HCT116 (cell line): ENCODE measurements at regions not wholly inside any gene's neighbourhood (a gene's known extent, or its start where the extent isn't known, plus 50 kb on each side); places are given as distances from the start of the nearest gene placed in this dataset.

ENCODE experiments used
- ATAC-seq: fragments of 200-7000 bp; cut with Tn5 transposase; 2 replicates; pipeline ENCODE4 v1.9.1; 2020; ENCODE audit warnings: mild to moderate bottlenecking, moderate library complexity
- BruUV-seq: library from RNA; stranded (reverse); fragments of 400-500 nt; replicated peaks from 2 replicates; lab custom pipeline; 2021; lab: Mats Ljungman, UMichigan
- CTCF ChIA-PET: fragments of 300-600 bp; sonication (Branson Sonifier 250); formaldehyde crosslinking; loops from one replicate; lab custom pipeline; 2021; ENCODE audit warnings: antibody characterized with exemption; lab: Charles Lee
- POLR2A ChIA-PET: fragments of 300-600, 350-600 bp; sonication (Branson Sonifier 250); formaldehyde crosslinking; loops from one replicate; lab custom pipeline; 2021; ENCODE audit warnings: antibody characterized with exemption; lab: Charles Lee
- RAD21 ChIA-PET, 2 experiments: fragments of 300-600 bp; sonication (Branson Sonifier 250); formaldehyde crosslinking; loops; one replicate each; lab custom pipeline; 2023; ENCODE audit warnings: low total read pairs in 2 of 2; ENCODE audit not compliant: uncharacterized antibody in 2 of 2, unreplicated experiment in 2 of 2, low non-redundant PET in 1 of 2; lab: Charles Lee
- DNase-seq: peaks from one replicate; pipeline ENCODE4 v3.0.0-alpha.2; 2010; ENCODE audit warnings: low read depth, low spot score
- H2AFZ ChIP-seq: fragments of 200-600 bp; shearing (Covaris generic), sonication (generic); 2 replicates; pipeline ENCODE4 v1.6.1; 2017; ENCODE audit warnings: low read depth, mixed run types, mixed read lengths, antibody characterized with exemption, low read length; ENCODE audit not compliant: poor library complexity, severe bottlenecking
- H3K27ac ChIP-seq: 2 replicates; pipeline ENCODE4 v1.5.1; 2012; ENCODE audit warnings: low read depth, low read length
- H3K27me3 ChIP-seq: fragments of 200-600 bp; sonication (generic); 2 replicates; pipeline ENCODE4 v1.6.1; 2016; ENCODE audit warnings: mixed run types, low read length, mixed read lengths; ENCODE audit not compliant: insufficient read depth
- H3K36me3 ChIP-seq, 2 experiments: fragments of 200-500 bp in 1 of 2; fragments of 200-600 bp in 1 of 2; sonication (Bioruptor generic) in 1 of 2; sonication (generic) in 1 of 2; 2 replicates each; pipeline versions ENCODE4 v1.5.1 to v1.6.1; 2014 to 2016; ENCODE audit warnings: low read length in 2 of 2, inconsistent platforms in 1 of 2, mixed read lengths in 1 of 2, mixed run types in 1 of 2; ENCODE audit not compliant: insufficient read depth in 2 of 2, control insufficient read depth in 1 of 2
- H3K4me1 ChIP-seq, 2 experiments: fragments of 200-600 bp in 1 of 2; sonication (generic) in 1 of 2; 2 replicates each; pipeline versions ENCODE4 v1.5.1 to v1.6.1; 2012 to 2017; ENCODE audit warnings: low read length in 2 of 2, inconsistent platforms in 1 of 2, mild to moderate bottlenecking in 1 of 2, mixed read lengths in 1 of 2, mixed run types in 1 of 2, moderate library complexity in 1 of 2; ENCODE audit not compliant: insufficient read depth in 2 of 2, control insufficient read depth in 1 of 2
- H3K4me2 ChIP-seq: fragments of 200-600 bp; sonication (generic); 2 replicates; pipeline ENCODE4 v1.6.1; 2017; ENCODE audit warnings: mixed run types, low read length, mixed read lengths
- H3K4me3 ChIP-seq, 2 experiments: fragments of 200-600 bp in 1 of 2; sonication (generic) in 1 of 2; replicated peaks in 1 of 2; 2 replicates each; pipeline ENCODE4 v1.5.1; 2011 to 2016; ENCODE audit warnings: low read length in 2 of 2, control low read depth in 1 of 2, low read depth in 1 of 2, mild to moderate bottlenecking in 1 of 2, mixed read lengths in 1 of 2, mixed run types in 1 of 2
- H3K79me2 ChIP-seq: fragments of 200-600 bp; sonication (generic); 2 replicates; pipeline ENCODE4 v1.6.1; 2017; ENCODE audit warnings: mild to moderate bottlenecking, mixed run types, low read length, moderate library complexity, mixed read lengths; ENCODE audit not compliant: insufficient read depth
- H3K9ac ChIP-seq: fragments of 200-600 bp; sonication (generic); 2 replicates; pipeline ENCODE4 v1.6.1; 2016; ENCODE audit warnings: low read length, mixed read lengths
- H3K9me2 ChIP-seq: fragments of 200-600 bp; sonication (generic), shearing (Covaris generic); 2 replicates; pipeline ENCODE4 v1.6.1; 2017; ENCODE audit warnings: mixed run types, mild to moderate bottlenecking, moderate library complexity; ENCODE audit not compliant: insufficient read depth
- H3K9me3 ChIP-seq, 2 experiments: fragments of 200-500 bp in 1 of 2; fragments of 200-600 bp in 1 of 2; sonication (Bioruptor generic) in 1 of 2; sonication (generic) in 1 of 2; 2 replicates each; pipeline ENCODE4 v1.6.1; 2014 to 2017; ENCODE audit warnings: low read length in 2 of 2, mixed read lengths in 2 of 2, inconsistent platforms in 1 of 2, low read depth in 1 of 2, mild to moderate bottlenecking in 1 of 2, mixed run types in 1 of 2, moderate library complexity in 1 of 2; ENCODE audit not compliant: control insufficient read depth in 1 of 2, insufficient read depth in 1 of 2
- H4K20me1 ChIP-seq: fragments of 200-600 bp; sonication (generic), shearing (Covaris generic); 2 replicates; pipeline ENCODE4 v1.6.1; 2017; ENCODE audit warnings: mixed run types, mild to moderate bottlenecking, moderate library complexity; ENCODE audit not compliant: insufficient read depth
- ATF3 ChIP-seq: IDR thresholded peaks from 2 replicates; pipeline ENCODE4 v1.6.1; 2012
- CEBPB ChIP-seq: IDR thresholded peaks from 2 replicates; pipeline ENCODE4 v1.6.1; 2012; ENCODE audit warnings: low read depth
- EGR1 ChIP-seq: IDR thresholded peaks from 2 replicates; pipeline ENCODE4 v1.6.1; 2012; ENCODE audit warnings: low read depth
- EZH2phosphoT487 ChIP-seq: fragments of 200-600 bp; IDR thresholded peaks from 2 replicates; pipeline ENCODE4 v1.6.1; 2018; ENCODE audit warnings: antibody characterized with exemption, borderline replicate concordance
- JUND ChIP-seq: IDR thresholded peaks from 2 replicates; pipeline ENCODE4 v1.6.1; 2012
- MAX ChIP-seq: IDR thresholded peaks from 2 replicates; pipeline ENCODE4 v1.6.1; 2012
- POLR2A ChIP-seq: IDR thresholded peaks from 2 replicates; pipeline ENCODE4 v1.7.0; 2011; ENCODE audit warnings: borderline replicate concordance; ENCODE audit not compliant: insufficient read depth, insufficient read length; ENCODE audit errors: extremely low read depth
- SIN3A ChIP-seq: IDR thresholded peaks from 2 replicates; pipeline ENCODE4 v1.6.1; 2012; ENCODE audit warnings: low read depth
- SRF ChIP-seq: IDR thresholded peaks from 2 replicates; pipeline ENCODE4 v1.6.1; 2012; ENCODE audit warnings: low read depth
- TCF7L2 ChIP-seq: IDR thresholded peaks from 2 replicates; pipeline ENCODE4 v1.7.0; 2011; ENCODE audit warnings: borderline replicate concordance, inconsistent platforms; ENCODE audit not compliant: insufficient read depth, insufficient read length; ENCODE audit errors: extremely low read depth
- YY1 ChIP-seq: IDR thresholded peaks from 2 replicates; pipeline ENCODE4 v1.6.1; 2011; ENCODE audit warnings: low read length, low read depth, moderate library complexity, mild to moderate bottlenecking; ENCODE audit not compliant: insufficient replicate concordance; ENCODE audit errors: extremely low read depth
- ZBTB33 ChIP-seq: IDR thresholded peaks from 2 replicates; pipeline ENCODE4 v1.6.1; 2011; ENCODE audit warnings: mild to moderate bottlenecking, low read length, moderate library complexity; ENCODE audit not compliant: insufficient replicate concordance; ENCODE audit errors: extremely low read depth
- ZFX ChIP-seq: fragments of 450-650 bp; IDR thresholded peaks from 2 replicates; pipeline ENCODE4 v1.6.1; 2017
- ZNF274 ChIP-seq: fragments of 200-500 bp; sonication (Bioruptor generic); IDR thresholded peaks from 2 replicates; pipeline ENCODE4 v1.6.1; 2014; ENCODE audit warnings: mild to moderate bottlenecking, low read depth, low read length, inconsistent platforms
- intact Hi-C: fragments of 100-400 bp; cut with micrococcal nuclease; formaldehyde crosslinking; loops from 2 replicates; pipeline ENCODE4 v1.10.0; 2022

GRCh38 chr6:105607636-105608621, 205.0 kb upstream of the PREP start:
- Histone ChIP-seq H3K27ac (no peak overlapping the region), H3K4me3 (no peak overlapping the region), H3K9me2 (no peaks in the 10 kb centered on the region), H4K20me1 (no peaks in the 10 kb centered on the region), H3K79me2 (no peaks in the 10 kb centered on the region), H3K4me1 (peaks cover 5 to 14% of the 10 kb centered on the region in 2 experiments; a peak in 3 of 4 replicates), H3K9ac (no peak overlapping the region), H3K4me2 (no peak overlapping the region), H3K9me3 (no peaks in the 10 kb centered on the region), H2AFZ (no peak overlapping the region), H3K27me3 (no peaks in the 10 kb centered on the region), H3K36me3 (no peaks in the 10 kb centered on the region)
- ATAC-seq (no peak), DNase-seq (no peak)
- CTCF ChIA-PET: no interaction called here
- POLR2A ChIA-PET: no interaction called here
- intact Hi-C loops: no loop called here
- RAD21 ChIA-PET: no interaction called here
- TF ChIP-seq JUND (no peak), SRF (no peak), EZH2phosphoT487 (no peak), CEBPB (no peak), EGR1 (no peak), ATF3 (no peak), SIN3A (no peak)
- BruUV-seq: no TSS peak

- H3K4me3 ChIP-seq: no peak overlapping the region
- RAD21 ChIA-PET: no interaction called here
- H2AFZ ChIP-seq: no peak overlapping the region
- DNase-seq: no peak
- no peak overlapping the region for H3K4me2 ChIP-seq
- no peaks in the 10 kb centered on the region for H3K9me3 ChIP-seq
- no peak overlapping the region for H3K9ac ChIP-seq
- peaks cover 5 to 14% of the 10 kb centered on the region in 2 experiments; a peak in 3 of 4 replicates for H3K4me1 ChIP-seq
- no peaks in the 10 kb centered on the region for H3K27me3 ChIP-seq
- intact Hi-C loops: no loop called here
- CTCF ChIA-PET: no interaction called here
- no peaks in the 10 kb centered on the region for H3K36me3 ChIP-seq
- H4K20me1 ChIP-seq: no peaks in the 10 kb centered on the region
- H3K79me2 ChIP-seq: no peaks in the 10 kb centered on the region
- no TSS peak for BruUV-seq
- H3K9me2 ChIP-seq: no peaks in the 10 kb centered on the region
- ATAC-seq: no peak
- POLR2A ChIA-PET: no interaction called here
- no peak for TF ChIP-seq ZFX
- TF ChIP-seq SIN3A: no peak
- TF ChIP-seq POLR2A: no peak
- TF ChIP-seq YY1: no peak
- no peak for TF ChIP-seq ZBTB33
- no peak for TF ChIP-seq TCF7L2
- TF ChIP-seq ZNF274: no peak
- no peak for TF ChIP-seq EZH2phosphoT487
- TF ChIP-seq MAX: no peak
- no peak overlapping the region for H3K27ac ChIP-seq
These were observed 204.1 kb upstream of the PREP start for GRCh38 chr6:105606831-105607463.
